HuH-7 (cell line): ENCODE measurements at regions not wholly inside any gene's neighbourhood (a gene's known extent, or its start where the extent isn't known, plus 50 kb on each side); places are given as distances from the start of the nearest gene placed in this dataset.
"Not testable (repeated sequence)": the region's sequence is repeated elsewhere in the genome, so short reads cannot be mapped to it uniquely, and the experiment has no call there.

Source experiments
- DNase-seq: peaks from one replicate; pipeline ENCODE4 v3.0.0; 2011; ENCODE audit warnings: low spot score

DNA sequence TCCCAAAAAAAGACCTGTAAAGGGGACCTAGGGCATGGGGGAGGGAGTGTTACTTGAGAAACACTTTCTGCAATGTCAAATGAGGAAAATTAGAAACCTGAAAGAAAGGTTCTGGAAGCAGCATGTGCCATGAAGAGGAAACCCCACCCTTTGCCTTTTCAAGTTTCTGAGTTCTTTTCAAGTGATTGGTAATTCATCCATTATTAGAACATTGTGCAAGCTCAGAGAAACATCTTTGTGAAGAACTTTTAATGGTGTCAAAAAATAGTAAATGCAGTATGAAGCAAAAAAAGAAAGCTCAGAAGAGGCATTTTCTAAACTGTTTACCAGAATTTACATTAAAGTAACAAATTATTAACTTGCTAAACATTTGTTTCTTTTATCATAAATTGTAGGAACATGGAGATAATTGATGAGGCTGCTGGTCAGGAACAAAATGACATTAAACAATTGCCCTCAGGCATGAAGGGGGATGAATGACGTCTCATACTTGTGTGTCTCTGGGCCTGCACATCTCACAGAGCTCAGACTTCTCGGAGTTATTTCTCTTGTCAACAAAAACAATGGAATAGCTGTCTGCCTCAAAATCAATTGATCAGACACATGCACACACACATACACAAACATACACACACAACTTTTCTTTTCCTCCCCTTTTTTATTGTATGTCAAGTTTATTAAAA, 1946.0 kb upstream of the CDH6 start:
- DNase-seq: no peak

DNA sequence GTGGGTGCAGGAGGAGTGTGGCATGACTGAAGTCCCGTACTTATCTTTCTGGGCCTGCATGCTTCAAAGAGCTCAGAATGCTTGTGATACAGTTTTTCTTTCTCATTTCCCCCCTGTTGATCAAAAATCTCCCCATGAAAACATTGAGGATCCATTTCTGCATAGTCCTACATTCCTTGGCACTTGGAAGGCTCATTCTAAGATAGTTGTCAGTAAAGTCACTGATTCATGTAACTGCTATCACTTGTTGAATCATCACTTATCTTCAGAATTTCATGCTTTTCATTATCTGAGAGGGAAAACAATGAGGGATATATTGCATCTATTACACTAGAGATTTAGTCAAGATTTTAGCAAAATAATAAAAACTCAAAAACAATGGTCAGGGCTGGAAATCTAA, 1953.1 kb upstream of the CDH6 start:
- DNase-seq: no peak

DNA sequence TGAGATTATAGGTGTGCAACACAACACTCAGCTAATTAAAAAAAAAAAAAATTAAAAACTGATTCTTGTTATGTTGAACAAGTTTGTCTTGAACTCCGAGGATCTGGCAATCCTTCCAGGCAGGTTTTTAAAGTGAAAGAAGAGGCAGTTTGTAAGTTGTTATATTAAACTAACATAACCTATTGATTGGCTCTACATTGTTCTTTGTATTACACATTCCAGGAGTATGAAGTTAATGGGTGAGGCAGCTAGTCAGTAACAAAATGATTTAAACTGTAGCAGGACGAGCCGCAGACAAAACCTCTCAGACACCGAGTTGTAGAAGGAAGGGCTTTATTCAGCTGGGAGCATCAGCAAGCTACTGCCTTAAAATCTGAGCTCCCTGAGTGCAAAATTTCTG, 1953.9 kb upstream of the CDH6 start:
- DNase-seq: no peak

- DNase-seq: no peak
These were observed 1955.4 kb upstream of the CDH6 start for GRCh38 chr5:29238115-29238514.

- DNase-seq: no peak
These were observed 1962.3 kb upstream of the CDH6 start for GRCh38 chr5:29231154-29231553.

- no peak for DNase-seq
These were observed 1962.9 kb upstream of the CDH6 start for GRCh38 chr5:29230591-29230990.

GRCh38 chr5:29229461-29229860, 1964.0 kb upstream of the CDH6 start:
- no peak for DNase-seq

DNA sequence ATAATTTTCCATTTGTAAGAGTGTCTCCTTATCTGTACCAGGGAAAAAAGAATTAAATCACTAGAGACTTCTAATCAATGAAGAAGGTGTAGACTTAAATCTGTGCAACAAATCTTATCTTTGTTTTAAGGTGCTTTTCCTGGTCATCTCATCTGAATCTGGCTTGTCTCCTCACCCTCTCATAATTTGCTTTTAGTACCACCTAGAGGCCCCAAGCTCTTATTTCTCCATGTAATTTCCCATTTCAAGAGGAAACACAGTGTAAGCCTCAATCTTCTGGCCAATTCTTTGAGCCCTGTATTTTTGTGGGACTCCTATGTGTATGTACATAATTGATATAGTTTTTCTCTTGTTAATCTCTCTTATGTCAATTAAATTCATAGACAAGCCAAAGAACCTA, 1975.3 kb upstream of the CDH6 start:
- DNase-seq: no peak

- no peak for DNase-seq
These were observed 1978.6 kb upstream of the CDH6 start for GRCh38 chr5:29214839-29215238.

DNA sequence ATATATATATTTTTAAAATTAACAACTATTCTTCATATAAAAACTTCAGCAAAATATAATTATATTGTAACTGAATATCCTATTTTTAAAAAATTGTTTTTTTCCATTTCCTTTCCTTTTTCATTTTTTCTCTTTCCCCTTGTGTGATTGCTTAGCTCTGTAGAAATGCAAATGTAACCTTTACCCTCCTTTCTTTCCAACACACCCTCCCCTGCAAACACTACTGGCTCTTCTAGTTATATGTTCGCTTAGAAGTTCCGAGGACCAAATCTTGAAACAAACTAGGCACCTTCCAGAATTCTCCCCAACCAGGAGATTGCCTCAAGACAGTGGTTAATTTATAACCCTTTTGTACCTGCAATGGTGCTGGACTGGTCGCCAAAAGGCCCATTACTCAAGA, 1980.0 kb upstream of the CDH6 start:
- DNase-seq: no peak

GRCh38 chr5:29208024-29208423, 1985.5 kb upstream of the CDH6 start:
- no peak for DNase-seq

GRCh38 chr5:29203049-29203448, 1990.4 kb upstream of the CDH6 start:
- no peak for DNase-seq

GRCh38 chr5:29197631-29198454, 1995.6 kb upstream of the CDH6 start:
- DNase-seq: no peak

- no peak for DNase-seq
These were observed 1999.5 kb upstream of the CDH6 start for GRCh38 chr5:29193972-29194371.

DNA sequence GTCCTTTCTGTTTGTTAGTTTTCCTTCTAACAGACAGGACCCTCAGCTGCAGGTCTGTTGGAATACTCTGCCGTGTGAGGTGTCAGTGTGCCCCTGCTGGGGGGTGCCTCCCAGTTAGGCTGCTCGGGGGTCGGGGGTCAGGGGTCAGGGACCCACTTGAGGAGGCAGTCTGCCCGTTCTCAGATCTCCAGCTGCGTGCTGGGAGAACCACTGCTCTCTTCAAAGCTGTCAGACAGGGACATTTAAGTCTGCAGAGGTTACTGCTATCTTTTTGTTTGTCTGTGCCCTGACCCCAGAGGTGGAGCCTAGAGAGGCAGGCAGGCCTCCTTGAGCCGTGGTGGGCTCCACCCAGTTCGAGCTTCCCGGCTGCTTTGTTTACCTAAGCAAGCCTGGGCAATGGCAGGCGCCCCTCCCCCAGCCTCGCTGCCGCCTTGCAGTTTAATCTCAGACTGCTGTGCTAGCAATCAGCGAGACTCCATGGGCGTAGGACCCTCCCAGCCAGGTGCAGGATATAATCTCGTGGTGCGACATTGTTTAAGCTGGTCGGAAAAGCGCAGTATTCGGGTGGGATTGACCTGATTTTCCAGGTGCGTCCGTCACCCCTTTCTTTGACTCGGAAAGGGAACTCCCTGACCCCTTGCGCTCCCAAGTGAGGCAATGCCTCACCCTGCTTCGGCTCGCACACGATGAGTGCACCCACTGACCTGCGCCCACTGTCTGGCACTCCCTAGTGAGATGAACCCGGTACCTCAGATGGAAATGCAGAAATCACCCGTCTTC, 2002.0 kb upstream of the CDH6 start:
- DNase-seq: not testable (repeated sequence)

DNA sequence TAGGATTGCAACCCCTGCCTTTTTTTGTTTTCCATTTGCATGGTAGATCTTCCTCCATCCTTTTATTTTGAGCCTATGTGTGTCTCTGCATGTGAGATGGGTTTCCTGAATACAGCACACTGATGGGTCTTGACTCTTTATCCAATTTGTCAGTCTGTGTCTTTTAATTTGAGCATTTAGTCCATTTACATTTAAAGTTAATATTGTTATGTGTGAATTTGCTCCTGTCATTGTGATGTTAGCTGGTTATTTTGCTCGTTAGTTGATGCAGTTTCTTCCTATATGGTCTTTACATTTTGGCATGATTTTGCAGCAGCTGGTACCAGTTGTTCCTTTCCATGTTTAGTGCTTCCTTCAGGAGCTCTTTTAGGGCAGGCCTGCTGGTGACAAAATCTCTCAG, 2003.1 kb upstream of the CDH6 start:
- not testable (repeated sequence) for DNase-seq

DNA sequence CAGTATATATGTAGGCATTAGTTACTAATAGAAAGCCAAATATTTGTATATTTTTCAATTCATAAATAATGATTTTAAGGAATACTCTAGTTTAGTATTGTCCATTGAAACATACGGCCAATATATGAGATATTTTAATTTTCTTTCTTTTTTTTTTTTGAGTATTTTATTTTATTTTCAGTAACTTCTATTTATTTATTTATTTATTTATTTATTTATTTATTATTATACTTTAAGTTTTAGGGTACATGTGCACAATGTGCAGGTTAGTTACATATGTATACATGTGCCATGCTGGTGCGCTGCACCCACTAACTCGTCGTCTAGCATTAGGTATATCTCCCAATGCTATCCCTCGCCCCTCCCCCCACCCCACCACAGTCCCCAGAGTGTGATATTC, 2007.1 kb upstream of the CDH6 start:
- not testable (repeated sequence) for DNase-seq

GRCh38 chr5:29185558-29185957, 2007.9 kb upstream of the CDH6 start:
- DNase-seq: no peak

- DNase-seq: no peak
These were observed 2017.7 kb upstream of the CDH6 start for GRCh38 chr5:29175774-29176173.

GRCh38 chr5:29170599-29170998, 2022.9 kb upstream of the CDH6 start:
- DNase-seq: no peak

DNA sequence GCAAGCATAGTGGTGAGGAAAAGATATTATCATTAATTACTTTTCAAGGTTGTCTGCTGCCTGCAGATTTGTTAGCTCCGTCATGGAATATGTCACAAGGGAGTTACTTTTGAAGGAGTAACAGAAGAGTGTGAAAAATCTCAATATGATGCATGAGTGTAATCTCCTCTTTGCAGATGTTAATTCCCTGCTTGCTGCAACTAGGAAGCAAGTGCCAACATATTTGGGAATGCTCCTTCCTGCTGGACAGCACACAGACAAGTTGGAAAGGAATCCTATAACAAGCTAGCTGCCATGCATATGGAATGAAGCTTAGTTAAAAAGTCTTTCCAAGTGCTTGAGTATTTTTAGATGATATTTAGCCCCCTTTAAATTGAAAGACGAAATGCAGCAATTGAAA, 2023.6 kb upstream of the CDH6 start:
- no peak for DNase-seq

DNA sequence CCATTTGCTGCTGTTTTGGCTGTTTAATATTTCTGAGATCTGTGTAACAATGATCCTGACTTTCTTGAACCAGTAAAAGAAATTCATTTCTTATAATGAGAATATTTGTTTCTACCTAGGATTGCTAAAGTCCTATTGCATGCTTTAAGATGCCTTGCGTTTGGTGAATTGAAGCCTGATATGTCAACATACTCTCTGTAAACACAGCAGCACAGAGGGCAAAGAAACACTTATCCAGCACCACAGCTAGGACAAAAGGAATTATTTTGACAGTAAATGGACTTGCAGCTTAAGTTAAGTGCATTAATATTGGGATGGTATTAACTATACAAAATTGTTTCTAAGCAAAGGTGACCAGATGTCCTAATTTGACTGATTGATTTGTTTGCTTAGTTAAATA, 2031.2 kb upstream of the CDH6 start:
- DNase-seq: no peak
